Muscle layer of duodenum (tissue), 2 donors: ENCODE measurements at regions not wholly inside any gene's neighbourhood (a gene's known extent, or its start where the extent isn't known, plus 50 kb on each side); places are given as distances from the start of the nearest gene placed in this dataset.

Experiments used
- H3K27ac ChIP-seq: one replicate; pipeline ENCODE4 v1.7.0; 2013; ENCODE audit warnings: mild to moderate bottlenecking, low read length
- H3K27me3 ChIP-seq: one replicate; pipeline ENCODE4 v1.7.0; 2013; ENCODE audit warnings: low read depth, mild to moderate bottlenecking, control low read depth, low read length
- H3K36me3 ChIP-seq, 2 donors: one replicate each; pipeline ENCODE4 v1.7.0; 2013; ENCODE audit warnings: low read length in 2 of 2, control low read depth in 1 of 2, mild to moderate bottlenecking in 1 of 2; ENCODE audit not compliant: insufficient read depth in 2 of 2, control insufficient read depth in 1 of 2
- H3K4me1 ChIP-seq, 2 donors: one replicate each; pipeline ENCODE4 v1.7.0; 2013; ENCODE audit warnings: low read length in 2 of 2, mild to moderate bottlenecking in 2 of 2, control low read depth in 1 of 2, moderate library complexity in 1 of 2; ENCODE audit not compliant: insufficient read depth in 2 of 2, control insufficient read depth in 1 of 2
- H3K4me3 ChIP-seq, 2 donors: one replicate each; pipeline ENCODE4 v1.7.0; 2013; ENCODE audit warnings: low read length in 2 of 2, low read depth in 1 of 2, mild to moderate bottlenecking in 1 of 2
- H3K9me3 ChIP-seq, 2 donors: one replicate each; pipeline ENCODE4 v1.7.0; 2013; ENCODE audit warnings: low read length in 2 of 2, control low read depth in 1 of 2, mild to moderate bottlenecking in 1 of 2; ENCODE audit not compliant: control insufficient read depth in 1 of 2
- donor health status: healthy.

DNA sequence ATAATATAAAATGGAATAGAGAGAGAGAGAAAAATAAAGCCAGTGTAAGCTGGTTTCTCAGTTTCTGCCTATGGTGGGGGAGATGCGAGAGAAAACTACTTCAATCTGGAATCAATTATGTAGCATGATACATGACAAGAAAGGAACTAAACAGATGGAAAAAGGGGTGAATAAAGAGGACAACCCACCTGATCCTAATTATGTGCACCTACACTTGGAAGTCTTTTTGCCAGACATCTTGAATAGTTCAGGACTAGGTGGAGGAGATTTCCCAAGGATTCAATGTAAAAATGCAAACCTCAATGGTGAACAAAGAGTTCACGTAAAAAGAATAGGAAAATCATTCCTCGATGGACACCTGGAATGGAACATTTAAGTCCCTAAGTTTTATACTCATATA, 524.4 kb upstream of the RGMA start:
- Histone ChIP-seq H3K36me3 (no peaks in the 10 kb centered on the region), H3K4me1 (no peaks in the 10 kb centered on the region), H3K9me3 (no peaks in the 10 kb centered on the region), H3K4me3 (no peak overlapping the region), H3K27ac (no peak overlapping the region), H3K27me3 (no peaks in the 10 kb centered on the region)

DNA sequence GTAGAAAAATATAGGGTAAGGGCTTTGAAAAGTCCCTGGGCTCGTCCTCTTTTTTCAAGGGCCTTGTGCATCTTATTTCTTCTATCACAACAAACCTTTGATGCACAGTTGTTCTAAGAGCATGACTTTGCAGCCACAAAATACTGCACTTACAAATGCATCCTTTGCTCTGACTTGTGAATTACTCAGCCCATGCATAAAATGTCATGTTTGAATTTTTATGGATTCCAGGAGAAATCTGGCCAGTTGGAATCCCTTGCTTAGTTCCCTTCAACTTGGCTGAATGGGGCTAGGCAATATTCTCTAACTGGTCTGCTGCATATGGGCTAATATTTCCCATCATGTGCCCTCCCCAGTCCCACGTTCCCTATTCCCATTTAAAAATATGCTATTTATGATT, 523.9 kb upstream of the RGMA start:
- no peaks in the 10 kb centered on the region for H3K4me1 ChIP-seq
- no peaks in the 10 kb centered on the region for H3K27me3 ChIP-seq
- no peak overlapping the region for H3K27ac ChIP-seq
- no peak overlapping the region for H3K4me3 ChIP-seq
- no peaks in the 10 kb centered on the region for H3K9me3 ChIP-seq
- no peaks in the 10 kb centered on the region for H3K36me3 ChIP-seq

DNA sequence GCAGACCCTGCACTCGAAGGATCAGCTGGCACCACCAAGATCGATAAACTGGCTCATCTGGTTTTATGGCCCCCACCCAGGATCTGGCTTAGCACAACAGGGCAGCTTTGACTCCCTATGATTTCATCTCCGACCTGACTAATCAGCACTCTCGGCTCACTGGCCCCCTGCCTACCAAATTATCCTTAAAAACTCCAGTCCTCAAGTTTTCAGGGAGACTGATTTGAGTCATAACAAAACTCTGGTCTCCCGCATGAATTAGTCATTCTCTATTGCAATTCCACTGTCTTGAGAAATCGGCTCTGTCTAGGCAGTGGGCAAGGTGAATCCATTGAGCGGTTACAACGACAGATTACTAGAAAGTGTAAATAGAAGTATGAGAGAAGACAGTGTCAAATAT, 521.9 kb upstream of the RGMA start:
- no peak overlapping the region for H3K4me3 ChIP-seq
- H3K36me3 ChIP-seq = no peaks in the 10 kb centered on the region
- H3K27me3 ChIP-seq = no peaks in the 10 kb centered on the region
- H3K4me1 ChIP-seq = no peaks in the 10 kb centered on the region
- no peaks in the 10 kb centered on the region for H3K9me3 ChIP-seq
- H3K27ac ChIP-seq = no peak overlapping the region

DNA sequence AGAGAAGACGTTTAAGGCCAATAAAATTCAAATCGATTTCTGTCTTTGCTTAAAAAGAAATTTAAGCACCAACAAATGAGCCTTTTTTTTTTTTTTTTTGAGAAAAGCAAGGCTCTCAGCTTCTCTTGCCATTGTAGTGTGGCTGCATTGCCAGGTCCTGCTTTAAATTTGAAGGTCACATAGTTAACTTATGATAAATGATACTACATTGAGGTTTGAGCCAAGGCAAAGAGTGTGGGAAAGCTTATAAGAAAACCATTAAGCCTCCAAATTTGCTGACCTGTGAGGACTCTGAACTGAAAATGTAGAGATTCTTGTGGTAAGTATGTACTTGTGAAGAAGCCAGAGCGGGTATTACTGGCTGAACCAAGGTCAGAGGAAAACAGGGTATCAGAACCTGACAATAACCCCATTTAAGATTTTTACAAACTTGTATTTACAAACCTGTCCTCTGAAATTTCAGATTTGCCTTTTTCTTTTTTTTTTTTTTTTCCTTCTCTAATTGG, 519.7 kb upstream of the RGMA start:
- Histone ChIP-seq H3K27ac (no peak overlapping the region), H3K4me1 (no peaks in the 10 kb centered on the region), H3K36me3 (no peaks in the 10 kb centered on the region), H3K9me3 (no peaks in the 10 kb centered on the region), H3K4me3 (no peak overlapping the region), H3K27me3 (no peaks in the 10 kb centered on the region)

DNA sequence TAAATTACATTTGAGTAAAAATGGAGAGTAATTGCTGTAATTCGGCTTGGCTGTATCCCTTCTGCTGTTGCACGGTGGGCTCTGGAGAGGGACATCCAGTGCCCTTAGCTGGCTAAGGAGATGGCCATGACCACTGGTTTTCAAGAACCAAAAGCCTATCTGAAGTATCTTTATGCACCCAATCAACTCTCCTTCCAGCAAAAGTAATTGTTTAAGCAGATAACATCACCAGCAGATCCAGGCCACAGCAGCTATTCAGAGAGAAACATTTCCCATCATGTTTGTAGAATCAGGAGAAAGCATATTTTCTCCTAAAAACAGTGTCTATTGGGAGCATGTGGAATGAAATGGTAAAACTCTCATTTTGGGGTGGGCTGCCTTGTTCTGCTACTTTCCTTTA, 514.5 kb upstream of the RGMA start:
- H3K27me3 ChIP-seq = no peaks in the 10 kb centered on the region
- no peaks in the 10 kb centered on the region for H3K4me1 ChIP-seq
- H3K9me3 ChIP-seq = no peaks in the 10 kb centered on the region
- no peak overlapping the region for H3K27ac ChIP-seq
- H3K4me3 ChIP-seq = no peak overlapping the region
- H3K36me3 ChIP-seq = no peaks in the 10 kb centered on the region

DNA sequence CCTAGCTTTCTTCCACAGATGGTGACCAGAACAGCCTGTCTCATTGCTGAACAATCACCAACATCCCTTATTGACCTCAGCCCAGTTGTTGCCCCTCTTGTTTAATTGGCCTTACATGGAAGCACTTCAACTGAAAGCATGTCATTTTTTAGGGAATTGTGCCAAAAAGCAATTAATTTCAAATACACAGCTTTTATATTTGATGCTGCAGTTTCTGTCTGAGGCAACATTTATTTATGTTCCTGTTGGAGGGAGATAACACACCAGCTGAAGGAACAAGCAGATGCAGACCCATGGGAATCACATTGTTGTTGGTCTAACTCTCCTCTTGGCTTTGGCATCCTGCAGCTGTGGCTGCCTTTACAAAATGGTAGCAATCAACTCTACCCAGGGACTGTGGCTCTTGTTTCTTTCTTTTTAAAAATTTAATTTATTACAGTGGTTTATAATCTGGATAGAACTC, 498.1 kb upstream of the RGMA start:
- no peaks in the 10 kb centered on the region for H3K4me1 ChIP-seq
- no peaks in the 10 kb centered on the region for H3K9me3 ChIP-seq
- no peak overlapping the region for H3K27ac ChIP-seq
- H3K27me3 ChIP-seq = no peaks in the 10 kb centered on the region
- H3K36me3 ChIP-seq = no peaks in the 10 kb centered on the region
- H3K4me3 ChIP-seq = no peak overlapping the region

DNA sequence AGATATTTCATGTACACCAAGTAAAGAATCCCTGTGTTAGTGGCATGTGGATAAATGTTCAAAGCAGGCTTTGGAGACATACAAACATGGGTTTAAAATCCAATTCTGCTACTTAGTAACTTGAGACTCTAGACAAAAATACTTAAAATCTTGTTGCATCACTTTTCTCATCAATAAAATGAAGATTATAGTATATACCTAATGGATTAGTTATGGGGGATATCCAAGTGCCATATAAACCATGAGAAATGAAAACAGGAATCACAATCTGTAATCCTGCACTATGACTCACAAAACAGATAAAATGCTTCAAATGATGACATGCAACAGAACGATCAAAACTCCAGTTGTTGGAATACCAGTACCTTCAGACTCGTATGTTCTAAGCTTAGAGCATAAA, 496.0 kb upstream of the RGMA start:
- no peaks in the 10 kb centered on the region for H3K27me3 ChIP-seq
- H3K9me3 ChIP-seq = peaks cover 0 to 3% of the 10 kb centered on the region in 2 donors
- no peaks in the 10 kb centered on the region for H3K36me3 ChIP-seq
- H3K27ac ChIP-seq = no peak overlapping the region
- H3K4me3 ChIP-seq = no peak overlapping the region
- no peaks in the 10 kb centered on the region for H3K4me1 ChIP-seq

DNA sequence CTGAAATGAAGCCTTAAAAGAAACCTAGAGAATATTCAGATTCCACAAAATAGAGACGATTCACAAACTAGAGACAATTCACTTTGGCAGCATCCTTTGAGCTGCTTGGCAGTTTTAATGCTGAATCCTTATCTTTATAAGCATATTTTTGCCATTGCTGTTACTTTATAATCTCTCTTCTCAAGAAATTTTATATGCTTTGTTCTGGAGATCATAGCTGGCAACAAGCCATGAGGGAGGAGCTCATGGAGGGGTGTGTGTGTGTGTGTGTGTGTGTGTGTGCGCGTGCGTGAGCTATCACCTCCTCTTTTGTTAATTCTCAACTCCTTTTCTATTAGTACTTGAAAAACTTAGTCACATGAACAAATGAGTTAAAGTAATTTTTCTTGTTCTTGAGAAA, 495.0 kb upstream of the RGMA start:
- Histone ChIP-seq H3K9me3 (peaks cover 0 to 3% of the 10 kb centered on the region in 2 donors), H3K36me3 (no peaks in the 10 kb centered on the region), H3K27ac (no peak overlapping the region), H3K27me3 (no peaks in the 10 kb centered on the region), H3K4me3 (no peak overlapping the region), H3K4me1 (no peaks in the 10 kb centered on the region)

DNA sequence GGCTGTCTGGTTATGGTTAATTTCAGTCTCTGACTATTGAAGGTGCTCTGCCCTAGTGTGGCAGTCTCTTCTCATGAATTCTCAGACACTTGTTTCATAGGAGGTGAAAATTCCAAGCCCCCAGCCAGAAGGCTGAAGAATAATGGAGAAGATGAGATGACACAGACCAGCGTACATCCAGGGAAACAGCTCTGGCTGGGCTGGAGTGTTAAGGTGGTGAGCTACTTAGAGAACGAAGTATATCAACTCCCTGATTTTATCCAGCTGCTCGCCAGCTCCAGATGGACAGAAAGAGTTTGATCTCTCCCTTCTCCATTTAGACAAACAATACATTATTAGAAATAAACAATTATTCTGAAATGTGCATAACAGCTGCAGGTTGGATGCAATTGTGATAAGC, 494.5 kb upstream of the RGMA start:
- Histone ChIP-seq H3K27ac (no peak overlapping the region), H3K9me3 (peaks cover 0 to 3% of the 10 kb centered on the region in 2 donors), H3K4me1 (no peaks in the 10 kb centered on the region)

DNA sequence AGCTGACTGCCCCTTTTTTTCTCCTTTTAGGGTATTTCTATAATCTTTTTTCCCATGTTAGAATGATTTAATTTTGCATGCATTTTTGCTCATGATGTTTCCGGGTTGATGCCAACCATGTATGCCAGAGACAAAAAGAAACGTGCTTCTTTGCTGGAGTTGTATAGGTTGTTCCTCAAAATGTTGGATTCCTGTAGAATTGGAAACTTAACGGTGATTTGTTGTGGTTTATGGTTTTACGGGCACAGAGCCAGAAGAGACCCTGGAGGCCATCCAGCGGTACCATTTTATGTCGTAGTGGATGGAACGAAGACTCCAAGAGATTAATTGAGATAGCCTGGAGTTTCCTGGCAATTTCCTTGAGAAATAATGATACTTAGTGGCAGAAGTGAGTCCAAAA, 481.5 kb upstream of the RGMA start:
- Histone ChIP-seq H3K27me3 (no peaks in the 10 kb centered on the region), H3K4me1 (no peaks in the 10 kb centered on the region), H3K27ac (no peak overlapping the region), H3K36me3 (no peaks in the 10 kb centered on the region), H3K4me3 (no peak overlapping the region), H3K9me3 (no peaks in the 10 kb centered on the region)

More for the DNA sequence above, 494.5 kb upstream of the RGMA start:
- Histone ChIP-seq H3K4me3 (no peak overlapping the region), H3K27me3 (no peaks in the 10 kb centered on the region), H3K36me3 (no peaks in the 10 kb centered on the region)

DNA sequence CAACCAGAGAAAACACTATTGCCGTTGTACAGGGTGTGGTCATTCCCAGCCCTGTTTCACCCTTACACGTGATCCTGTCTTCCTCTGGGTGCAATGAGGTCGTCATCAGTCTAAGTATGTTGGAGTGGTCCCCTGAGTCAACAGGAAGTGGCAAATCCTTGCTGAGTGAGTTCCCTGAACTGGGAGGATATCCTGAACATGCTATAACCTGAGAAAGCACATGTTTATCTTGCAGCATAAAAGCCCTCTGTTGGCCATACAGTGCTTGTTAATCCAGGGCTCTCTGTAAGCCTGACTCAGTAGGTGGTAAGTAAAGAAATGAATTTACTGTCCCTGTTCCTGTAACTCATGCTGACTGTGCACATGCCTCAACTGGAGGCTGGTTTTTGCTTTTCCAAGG, 477.8 kb upstream of the RGMA start:
- Histone ChIP-seq H3K4me1 (no peaks in the 10 kb centered on the region), H3K27ac (no peak overlapping the region)

DNA sequence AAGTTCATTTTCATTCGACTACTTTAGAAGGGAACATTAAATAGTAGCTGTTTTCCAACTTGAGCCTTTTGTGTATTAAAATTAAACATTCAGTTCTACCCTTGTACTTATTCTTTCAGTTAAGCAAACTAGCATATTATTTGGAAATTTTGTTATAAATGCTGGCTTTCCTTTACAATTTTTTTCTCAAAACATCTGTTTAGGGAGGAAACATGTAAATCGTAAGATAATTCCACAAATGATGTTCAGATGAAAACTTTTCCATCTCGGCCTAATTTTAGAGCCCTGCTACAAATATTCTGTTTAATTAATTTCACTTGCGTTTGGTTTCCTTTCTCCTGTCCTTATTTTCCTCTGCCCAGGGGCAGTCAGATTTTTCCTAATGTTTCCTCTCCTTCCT, 476.2 kb upstream of the RGMA start:
- no peaks in the 10 kb centered on the region for H3K9me3 ChIP-seq
- no peaks in the 10 kb centered on the region for H3K36me3 ChIP-seq
- no peaks in the 10 kb centered on the region for H3K4me1 ChIP-seq
- no peak overlapping the region for H3K4me3 ChIP-seq
- no peaks in the 10 kb centered on the region for H3K27me3 ChIP-seq
- no peak overlapping the region for H3K27ac ChIP-seq

More for the DNA sequence above, 477.8 kb upstream of the RGMA start:
- H3K36me3 ChIP-seq = no peaks in the 10 kb centered on the region
- no peak overlapping the region for H3K4me3 ChIP-seq
- no peaks in the 10 kb centered on the region for H3K27me3 ChIP-seq
- H3K9me3 ChIP-seq = no peaks in the 10 kb centered on the region
